ENCODE measurements at regions not wholly inside any gene's neighbourhood (a gene's known extent, or its start where the extent isn't known, plus 50 kb on each side); places are given as distances from the start of the nearest gene placed in this dataset.
"Not testable (repeated sequence)": the region's sequence is repeated elsewhere in the genome, so short reads cannot be mapped to it uniquely, and the experiment has no call there.

- DNase-seq (ENCODE audit: low read depth, low spot score) = no peak
These were observed 429.7 kb downstream of the FRK start for GRCh38 chr6:115631028-115631427.

DNA sequence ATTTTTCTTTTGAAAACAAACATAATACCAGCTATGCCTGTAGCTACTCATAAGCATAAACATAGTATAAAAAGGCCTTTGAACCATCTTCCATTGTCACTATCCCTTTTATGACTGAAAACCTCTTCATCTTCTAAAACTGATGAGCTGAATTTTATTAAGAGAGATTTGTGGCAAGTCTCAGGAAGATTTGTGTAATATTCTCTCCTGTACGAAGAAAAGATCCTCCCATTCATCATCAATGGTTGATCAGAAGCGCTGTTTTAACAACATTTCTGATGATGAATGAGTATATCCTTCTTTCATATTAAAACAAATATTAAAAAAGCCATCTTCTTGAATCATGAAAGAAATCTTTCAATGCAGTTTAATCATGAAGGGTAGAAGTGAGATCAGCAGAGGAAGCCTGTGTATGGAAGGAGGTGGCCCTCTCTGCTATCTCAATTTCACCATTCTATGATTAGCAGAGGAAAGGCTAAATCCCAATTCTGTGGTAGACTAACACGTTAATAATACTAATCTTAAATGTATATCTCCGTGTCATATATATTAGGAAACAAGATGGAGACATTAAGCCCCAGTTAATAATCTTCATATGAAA is 430.2 kb downstream of the FRK start:
- DNase-seq (ENCODE audit: low read depth, low spot score) = no peak

DNA sequence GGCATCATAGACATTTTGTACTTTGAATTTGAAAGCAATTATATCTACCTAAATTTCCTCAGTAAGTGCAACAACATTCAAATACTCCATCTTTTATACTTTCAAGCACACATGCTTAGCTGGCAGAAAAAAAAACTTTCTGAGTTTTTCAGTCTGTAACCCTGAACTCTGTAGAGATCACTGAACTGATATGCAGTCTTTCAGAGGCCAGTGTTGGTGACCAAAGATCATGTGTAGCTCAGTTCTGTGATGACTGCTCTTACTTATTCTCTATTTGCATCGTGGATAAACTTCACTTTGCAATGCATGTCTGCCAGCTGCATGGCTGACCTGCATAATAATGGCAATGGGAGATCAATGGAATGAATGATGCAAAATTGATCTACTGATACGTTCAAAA is 431.3 kb downstream of the FRK start:
- no peak for DNase-seq (ENCODE audit: low read depth, low spot score)

DNA sequence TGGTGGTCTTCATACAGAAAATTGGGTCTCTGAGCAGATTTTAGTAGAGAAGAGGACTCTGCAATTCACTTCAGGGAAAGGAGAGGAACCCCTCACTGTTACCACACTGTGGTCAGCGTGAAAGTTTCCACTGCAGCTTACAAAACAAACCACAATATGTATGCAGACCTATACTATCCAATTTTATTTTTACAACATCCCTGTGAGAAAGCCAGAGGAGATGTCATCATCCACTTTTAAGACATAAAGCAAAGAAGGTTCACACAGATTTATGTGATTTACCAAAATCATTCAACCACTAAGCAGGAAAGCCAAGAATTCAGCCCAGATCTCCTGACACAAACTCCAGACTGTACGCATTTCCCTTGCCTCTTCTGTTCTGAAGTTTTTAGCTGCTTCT is 442.4 kb downstream of the FRK start:
- DNase-seq (ENCODE audit: low read depth, low spot score) = no peak

GRCh38 chr6:115617031-115617430 is 443.7 kb downstream of the FRK start:
- no peak for DNase-seq (ENCODE audit: low read depth, low spot score)

DNA sequence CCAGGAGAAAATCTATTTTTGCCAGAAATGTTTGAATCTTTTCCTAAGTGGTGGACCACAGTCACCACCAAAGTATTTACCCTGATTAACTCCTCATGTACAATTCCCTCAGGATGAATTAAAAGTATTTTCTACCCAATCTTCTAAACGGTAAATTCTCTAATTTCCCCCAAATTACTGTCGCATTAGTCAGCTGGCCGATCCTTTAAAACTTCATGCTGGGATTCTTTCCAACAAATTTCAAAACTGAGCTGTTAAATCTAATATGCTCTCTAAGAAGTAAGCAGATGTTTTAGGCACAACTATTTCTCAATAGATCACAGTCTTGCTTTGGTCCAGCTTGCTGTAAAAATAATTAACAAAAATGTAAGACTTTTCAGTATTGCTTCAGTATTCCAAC is 447.2 kb downstream of the FRK start:
- no peak for DNase-seq (ENCODE audit: low read depth, low spot score)

GRCh38 chr6:115612796-115613479 is 447.8 kb downstream of the FRK start:
- no peak for DNase-seq (ENCODE audit: low read depth, low spot score)

GRCh38 chr6:115612216-115612615 is 448.5 kb downstream of the FRK start:
- DNase-seq (ENCODE audit: low read depth, low spot score) = no peak

DNA sequence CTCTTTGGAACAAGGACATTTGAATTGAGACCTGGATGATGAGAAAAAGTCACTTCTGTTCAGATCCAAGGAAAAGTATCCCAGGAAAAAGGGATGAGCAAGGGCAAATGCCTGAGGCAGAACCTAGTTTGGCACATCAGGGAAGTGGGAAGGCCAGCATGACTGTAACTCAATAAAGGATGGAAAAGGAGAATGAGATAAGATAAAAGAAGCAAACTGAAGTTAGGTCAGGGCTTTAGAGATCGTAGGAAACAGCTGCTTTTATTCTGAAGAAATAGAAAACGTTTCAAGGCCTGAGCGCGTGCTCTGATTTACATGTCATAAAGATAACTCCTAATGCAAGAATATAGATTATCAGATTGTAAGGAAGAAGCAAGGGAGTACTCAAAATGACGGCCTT is 450.0 kb downstream of the FRK start:
- DNase-seq (ENCODE audit: low read depth, low spot score) = no peak

DNA sequence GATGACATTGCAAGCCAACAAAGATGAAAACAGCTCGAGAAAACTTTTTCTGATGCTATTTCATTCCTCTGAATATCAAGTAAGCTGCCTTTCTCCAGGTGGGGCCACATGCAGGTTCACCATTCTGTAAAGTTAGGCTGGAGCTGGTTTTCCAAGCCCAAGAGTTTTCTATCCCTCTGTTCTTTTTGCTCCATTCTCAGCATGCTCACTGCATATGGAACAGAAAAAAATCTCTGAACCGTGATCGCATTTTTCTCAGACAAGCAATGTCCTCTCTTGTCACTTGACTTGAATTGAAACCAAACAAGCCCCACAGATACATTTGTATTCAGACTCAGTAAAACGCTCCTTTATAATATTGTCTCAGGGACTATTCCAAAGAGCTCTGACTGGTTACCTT is 451.6 kb downstream of the FRK start:
- DNase-seq (ENCODE audit: low read depth, low spot score) = no peak

DNA sequence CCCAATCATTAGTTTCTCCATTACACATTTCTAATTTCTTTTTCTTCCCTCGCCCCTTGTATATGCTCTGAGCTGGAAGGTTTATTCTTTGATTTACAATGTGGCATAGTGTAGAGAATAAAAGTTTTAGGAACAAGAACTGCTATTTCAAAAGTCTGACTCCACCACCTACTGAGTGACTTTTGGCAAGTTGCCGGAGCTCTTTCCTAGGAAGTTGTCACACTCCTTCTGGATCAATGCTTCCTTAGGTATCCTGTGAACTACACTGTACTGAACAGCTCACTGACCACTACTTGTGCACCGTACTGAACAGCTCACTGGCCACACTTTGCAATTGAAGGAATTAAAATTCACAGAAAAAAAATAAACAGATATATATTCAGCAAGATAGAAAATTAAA is 458.2 kb downstream of the FRK start:
- DNase-seq (ENCODE audit: low read depth, low spot score) = no peak

- DNase-seq (ENCODE audit: low read depth, low spot score) = no peak
These were observed 459.2 kb downstream of the FRK start for GRCh38 chr6:115601509-115601908.

DNA sequence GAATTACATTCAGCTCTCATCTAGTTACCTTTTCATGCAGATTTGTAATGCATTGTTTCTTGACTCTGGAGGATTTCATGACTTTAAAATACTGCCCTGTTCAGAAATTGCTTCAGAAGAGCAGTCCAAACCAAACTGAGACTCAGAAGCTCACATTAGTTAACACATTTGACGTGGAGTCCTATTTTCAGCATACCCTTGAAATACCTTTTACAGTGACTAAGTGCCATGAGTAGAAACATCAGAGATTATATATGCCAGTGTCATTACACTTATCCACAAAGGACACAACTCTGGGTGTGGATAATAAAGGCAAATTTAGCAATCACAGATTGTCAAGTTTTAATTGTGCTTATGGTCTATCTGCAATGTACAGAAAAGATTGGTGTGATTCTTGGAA is 459.6 kb downstream of the FRK start:
- DNase-seq (ENCODE audit: low read depth, low spot score) = no peak

GRCh38 chr6:115594891-115595290 is 465.8 kb downstream of the FRK start:
- no peak for DNase-seq (ENCODE audit: low read depth, low spot score)

DNA sequence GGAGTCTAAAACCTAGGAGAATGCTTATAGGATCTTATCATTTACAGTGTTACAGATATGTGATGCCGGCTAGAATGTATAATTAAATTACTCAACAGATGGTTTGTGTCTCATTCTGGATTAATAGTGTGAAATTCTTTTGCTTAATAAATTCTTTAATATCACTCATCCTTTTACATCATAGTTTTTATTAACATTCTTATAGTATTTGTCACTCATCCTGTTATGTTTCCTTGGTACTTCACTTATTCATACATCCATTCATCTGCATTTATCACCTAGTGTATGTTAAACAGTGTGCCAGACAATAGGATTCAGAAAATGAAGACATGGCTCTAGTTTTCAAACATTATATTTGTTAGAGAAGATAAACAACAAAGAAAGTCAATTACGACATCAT is 468.7 kb downstream of the FRK start:
- DNase-seq (ENCODE audit: low read depth, low spot score) = no peak

DNA sequence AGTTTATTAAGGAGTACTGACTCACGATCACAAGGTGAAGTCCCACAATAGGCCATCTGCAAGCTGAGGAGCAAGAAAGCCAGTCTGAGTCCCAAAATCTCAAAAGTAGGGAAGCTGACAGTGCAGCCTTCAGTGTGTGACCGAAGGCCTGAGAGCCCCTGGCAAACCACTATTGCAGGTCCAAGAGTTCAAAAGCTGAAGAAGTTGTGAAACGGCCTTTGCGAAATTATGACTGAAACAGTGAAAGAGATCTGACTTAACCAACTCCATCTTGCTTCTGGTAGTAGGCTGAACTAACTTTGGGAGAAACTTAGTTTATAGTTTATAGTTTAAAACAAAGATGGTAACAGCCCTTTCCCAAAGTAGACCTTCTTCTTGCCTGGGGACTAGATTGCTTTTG is 471.6 kb downstream of the FRK start:
- DNase-seq (ENCODE audit: low read depth, low spot score) = not testable (repeated sequence)

DNA sequence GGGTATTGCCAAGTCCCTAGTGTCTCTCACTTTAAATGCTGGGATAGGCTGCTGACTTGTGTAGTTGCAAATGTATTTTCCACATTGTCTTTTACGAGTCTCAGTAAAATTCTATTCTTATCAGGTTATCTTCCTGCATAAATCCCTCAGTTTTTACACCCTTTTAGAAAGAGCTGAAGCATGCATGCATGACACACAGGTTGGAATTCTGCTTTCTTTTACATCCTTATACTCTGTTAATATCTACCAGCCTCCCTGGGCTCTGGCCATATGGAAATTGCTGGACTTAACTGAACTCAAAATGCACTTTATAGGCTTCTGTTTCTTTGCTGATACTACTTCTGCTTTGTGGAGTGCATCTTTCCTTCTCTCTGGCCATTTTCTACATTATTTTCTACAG is 477.4 kb downstream of the FRK start:
- DNase-seq (ENCODE audit: low read depth, low spot score) = no peak

GRCh38 chr6:115582386-115582785 is 478.3 kb downstream of the FRK start:
- DNase-seq (ENCODE audit: low read depth, low spot score) = no peak

DNA sequence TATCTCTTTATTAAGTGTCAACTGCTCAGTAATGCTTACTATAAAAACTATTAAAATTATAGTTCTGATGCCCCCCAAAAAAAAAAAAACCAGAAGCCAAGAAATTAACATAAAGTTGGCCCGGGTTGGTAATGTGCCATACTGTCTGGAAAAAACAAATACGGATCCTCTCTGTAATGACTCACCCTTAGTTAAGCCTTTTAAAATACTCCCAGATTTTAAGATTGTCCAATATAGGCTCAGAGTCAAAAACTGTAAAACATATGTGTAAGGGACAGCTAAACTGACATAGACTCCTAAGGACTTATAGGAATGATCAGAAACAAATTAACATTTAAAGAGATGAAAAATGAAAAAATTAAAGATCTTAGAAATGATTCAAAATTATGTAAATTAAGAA is 481.1 kb downstream of the FRK start:
- DNase-seq (ENCODE audit: low read depth, low spot score) = not testable (repeated sequence)

GRCh38 chr6:115577270-115577669 is 483.4 kb downstream of the FRK start:
- DNase-seq (ENCODE audit: low read depth, low spot score) = no peak

- no peak for DNase-seq (ENCODE audit: low read depth, low spot score)
These were observed 485.4 kb downstream of the FRK start for GRCh38 chr6:115575285-115575684.

GRCh38 chr6:115573861-115574260 is 486.8 kb downstream of the FRK start:
- no peak for DNase-seq (ENCODE audit: low read depth, low spot score)

DNA sequence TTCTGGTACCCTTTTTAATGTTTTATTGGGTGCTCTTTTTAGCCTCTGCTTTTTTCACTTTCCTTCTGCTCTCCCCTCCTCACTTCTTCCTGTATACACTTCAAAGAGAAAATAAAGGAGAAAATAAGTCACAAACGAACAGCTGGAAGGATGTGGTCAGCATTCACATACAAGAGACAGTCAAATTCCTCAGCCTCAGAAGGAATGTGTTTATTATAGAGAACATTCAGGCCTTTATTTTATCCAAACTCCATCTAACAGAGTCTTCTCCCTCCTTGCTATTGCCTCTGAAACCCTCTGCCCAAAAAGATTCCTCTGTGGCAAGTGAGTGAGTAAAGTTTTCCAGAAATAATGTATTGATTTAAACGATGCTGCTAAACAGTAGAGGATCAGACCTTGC is 490.4 kb downstream of the FRK start:
- DNase-seq (ENCODE audit: low read depth, low spot score) = no peak

GRCh38 chr6:115554060-115554459 is 506.6 kb downstream of the FRK start:
- DNase-seq (ENCODE audit: low read depth, low spot score) = no peak

Data from smooth muscle cell of the brain vasculature (primary cell).